GM21381 (cell line): ENCODE measurements at regions not wholly inside any gene's neighbourhood (a gene's known extent, or its start where the extent isn't known, plus 50 kb on each side); places are given as distances from the start of the nearest gene placed in this dataset.
A peak's percentile ranks its signal among the peaks of the same experiment; 100 is the strongest.
"Not testable (repeated sequence)": the region's sequence is repeated elsewhere in the genome, so short reads cannot be mapped to it uniquely, and the experiment has no call there.

Experiments
- ATAC-seq: cut with Tn5 transposase; IDR thresholded peaks from one replicate; pipeline ENCODE4 v1.9.1; 2021; ENCODE audit warnings: mild to moderate bottlenecking, moderate library complexity; ENCODE audit not compliant: unreplicated experiment

- no peak for ATAC-seq
Measured at GRCh38 chr2:190150413-190150812, 87.9 kb upstream of the MSTN start.

- no peak for ATAC-seq
Measured at GRCh38 chr2:190149908-190150307, 87.4 kb upstream of the MSTN start.

GRCh38 chr2:190149200-190149599, 86.7 kb upstream of the MSTN start:
- no peak for ATAC-seq

DNA sequence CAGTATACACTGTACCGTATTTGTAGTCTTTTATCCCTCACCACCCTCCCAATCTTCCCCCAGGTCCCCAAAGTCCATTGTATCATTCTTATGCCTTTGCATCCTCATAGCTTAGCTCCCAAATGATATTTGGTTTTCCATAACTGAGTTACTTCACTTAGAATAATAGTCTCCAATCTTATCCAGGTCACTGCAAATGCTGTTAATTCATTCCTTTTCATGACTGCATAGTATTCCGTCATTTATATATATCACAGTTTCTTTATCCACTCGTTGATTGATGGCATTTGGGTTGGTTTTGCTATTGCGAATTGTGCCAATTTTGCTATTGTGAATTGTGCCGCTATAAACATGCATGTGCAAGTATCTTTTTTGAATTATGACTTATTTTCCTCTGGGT, 83.6 kb upstream of the MSTN start:
- not testable (repeated sequence) for ATAC-seq

DNA sequence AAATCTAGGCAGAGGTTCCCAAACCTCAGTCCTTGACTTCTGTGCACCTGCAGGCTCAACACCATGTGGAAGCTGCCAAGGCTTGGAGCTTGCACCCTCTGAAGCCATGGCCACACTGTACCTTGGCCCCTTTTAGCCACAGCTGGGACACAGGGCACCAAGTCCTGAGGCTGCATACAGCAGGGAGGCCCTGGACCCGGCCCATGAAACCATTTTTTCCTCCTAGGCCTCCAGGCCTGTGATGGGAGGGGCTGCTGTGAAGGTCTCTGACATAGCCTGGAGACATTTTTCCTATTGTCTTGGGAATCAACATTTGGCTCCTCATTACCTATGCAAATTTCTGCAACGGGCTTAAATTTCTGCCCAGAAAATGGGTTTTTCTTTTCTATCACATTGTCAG, 77.9 kb upstream of the MSTN start:
- not testable (repeated sequence) for ATAC-seq

GRCh38 chr2:190139371-190139770, 76.8 kb upstream of the MSTN start:
- no peak for ATAC-seq

- ATAC-seq: no peak
Measured at GRCh38 chr2:190138032-190138431, 75.5 kb upstream of the MSTN start.

GRCh38 chr2:190137561-190137960, 75.0 kb upstream of the MSTN start:
- ATAC-seq: no peak

- no peak for ATAC-seq
Measured at GRCh38 chr2:190136825-190137224, 74.3 kb upstream of the MSTN start.

DNA sequence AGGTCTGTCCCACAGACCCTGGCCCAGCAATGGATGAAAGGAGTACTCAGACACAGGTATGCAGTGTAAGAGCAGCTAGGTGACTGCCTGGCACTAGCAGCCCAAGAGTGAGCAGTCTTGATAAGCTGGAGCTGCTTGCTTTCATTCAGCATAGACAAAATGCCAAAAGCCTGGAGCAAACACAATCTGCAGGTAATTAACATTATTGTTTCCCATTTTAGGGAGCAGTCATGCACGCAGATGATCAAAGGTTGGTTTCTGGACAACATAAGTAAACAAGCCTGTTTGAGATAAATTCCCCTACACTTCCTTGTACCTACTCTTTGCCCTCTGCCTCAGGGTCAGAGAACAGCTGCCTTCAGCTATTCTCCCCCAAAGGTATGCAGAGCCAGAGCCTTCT, 73.7 kb upstream of the MSTN start:
- no peak for ATAC-seq

DNA sequence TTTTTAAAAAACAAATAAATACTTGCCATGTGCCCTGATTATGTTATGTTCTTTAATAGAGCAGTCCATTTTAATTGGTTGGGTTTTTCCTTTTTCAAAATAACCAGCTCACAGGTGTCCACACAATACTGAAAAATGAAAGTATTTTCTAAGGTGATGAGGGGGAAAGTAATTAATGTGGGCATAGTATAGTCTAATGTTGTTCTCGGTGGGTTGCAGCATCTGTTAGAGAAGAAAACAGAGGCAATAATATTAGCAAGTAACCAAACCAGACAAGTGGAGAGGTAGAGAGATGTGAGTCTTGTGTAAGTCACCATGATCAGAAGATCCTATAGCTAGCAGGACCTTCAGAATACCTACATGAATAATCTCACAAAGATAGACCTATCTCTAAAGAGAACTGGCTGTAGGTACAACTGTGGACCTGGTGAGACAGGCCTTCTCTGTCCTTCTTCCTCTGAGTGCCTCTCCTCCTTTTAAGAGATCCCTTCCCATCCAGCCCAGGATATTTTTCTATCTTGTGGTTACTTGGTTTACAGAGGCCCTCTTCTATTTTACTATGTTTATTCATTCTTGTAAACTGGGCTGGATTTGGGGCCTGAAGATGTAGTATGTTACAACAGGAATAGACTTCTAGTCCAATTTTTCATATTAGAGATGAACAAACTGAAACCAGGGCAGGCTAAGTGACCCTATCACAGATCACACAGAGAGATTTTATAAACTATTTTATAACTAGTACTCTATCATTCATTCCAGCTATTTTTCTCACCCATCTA, 67.1 kb upstream of the MSTN start:
- no peak for ATAC-seq

DNA sequence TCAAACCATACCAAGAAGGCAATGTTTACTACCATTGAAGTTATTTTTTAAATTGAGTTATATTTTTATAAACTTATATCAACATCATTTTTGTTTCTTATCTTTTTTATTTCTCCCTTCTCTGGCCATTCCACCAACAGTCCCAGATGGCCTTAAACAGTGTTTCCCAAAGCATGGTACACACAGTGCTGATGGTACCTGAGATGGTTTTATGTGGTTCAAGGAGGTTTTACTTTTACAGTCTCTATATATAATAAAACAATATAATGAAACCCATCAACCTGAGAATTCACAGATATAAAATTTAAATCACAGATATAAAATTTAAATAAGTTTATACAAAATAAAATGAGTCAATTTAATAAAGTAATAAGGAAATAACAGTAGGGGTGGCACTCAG, 65.1 kb upstream of the MSTN start:
- no peak for ATAC-seq

GRCh38 chr2:190126798-190127197, 64.3 kb upstream of the MSTN start:
- no peak for ATAC-seq

GRCh38 chr2:190123956-190124355, 61.4 kb upstream of the MSTN start:
- ATAC-seq: no peak

- ATAC-seq: peak; percentile 56
Measured at GRCh38 chr2:190121971-190122370, 59.4 kb upstream of the MSTN start.

DNA sequence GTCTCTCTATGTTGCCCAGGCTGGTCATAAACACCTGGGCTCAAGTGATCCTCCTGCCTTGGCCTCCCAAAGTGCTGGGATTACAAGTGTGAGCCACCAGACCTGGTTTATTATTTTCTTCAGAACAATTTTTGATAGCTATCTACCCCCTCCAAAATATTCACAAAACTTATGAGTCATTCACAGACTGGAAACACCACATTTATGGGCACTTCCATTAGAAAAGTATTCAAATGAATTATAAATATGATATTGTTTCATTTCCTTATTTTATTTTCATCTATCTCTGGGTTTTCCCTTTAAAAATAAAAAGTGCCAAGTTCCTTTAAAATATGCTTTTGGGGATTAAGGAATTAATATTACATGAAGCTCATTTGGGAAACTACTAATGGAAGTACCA, 58.8 kb upstream of the MSTN start:
- ATAC-seq: no peak

DNA sequence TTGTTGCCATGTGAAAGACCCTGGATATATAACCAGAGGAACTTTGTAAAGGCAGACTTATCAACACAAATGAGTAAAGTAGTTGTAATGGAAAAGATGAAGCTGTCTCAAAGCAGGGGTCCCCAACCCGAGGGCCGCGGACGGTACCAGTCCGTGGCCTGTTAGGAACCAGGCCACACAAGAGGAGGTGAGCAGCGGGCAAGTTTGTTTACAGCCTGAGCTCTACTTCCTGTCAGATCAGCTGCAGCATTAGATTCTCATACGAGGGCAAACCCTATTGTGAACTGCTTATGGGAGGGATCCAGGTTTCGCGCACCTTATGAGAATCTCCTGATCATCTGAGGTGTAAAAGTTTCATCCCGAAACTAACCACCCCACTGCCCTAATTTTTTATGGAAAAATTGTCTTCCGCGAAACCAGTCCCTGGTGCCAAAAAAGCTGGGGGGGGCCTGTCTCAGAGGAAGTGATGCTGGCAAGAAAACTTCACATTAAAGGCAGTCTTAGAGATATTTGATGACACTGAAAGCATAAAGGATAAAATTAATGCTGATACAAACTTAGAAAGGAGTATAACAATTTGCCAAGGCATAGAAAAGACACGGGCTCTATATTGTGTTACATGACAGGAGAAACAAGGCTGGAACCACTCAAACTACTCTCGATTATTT, 57.5 kb upstream of the MSTN start:
- no peak for ATAC-seq

GRCh38 chr2:190119257-190119656, 56.7 kb upstream of the MSTN start:
- no peak for ATAC-seq

DNA sequence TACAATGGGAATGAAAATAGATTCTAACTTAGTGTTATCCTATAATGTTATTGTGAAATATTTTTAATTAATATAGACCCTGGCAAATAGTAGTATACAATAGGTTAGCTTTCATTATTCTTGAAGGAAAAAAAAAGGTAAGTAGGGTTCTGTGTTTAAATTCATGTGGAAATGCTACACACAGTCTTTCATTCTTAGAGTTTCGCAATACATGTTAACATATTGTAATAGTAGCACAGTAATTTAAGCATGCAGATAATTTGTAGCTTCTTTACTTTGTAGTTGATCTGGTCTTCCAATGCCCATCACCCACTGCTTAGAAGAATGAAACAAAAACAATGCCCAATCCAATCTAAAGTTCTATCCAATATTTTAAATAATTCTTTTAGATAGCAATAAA, 54.8 kb upstream of the MSTN start:
- ATAC-seq: no peak

- ATAC-seq: no peak
Measured at GRCh38 chr2:190113000-190113399, 50.5 kb upstream of the MSTN start.
